A549 (cell line): ENCODE measurements at regions not wholly inside any gene's neighbourhood (a gene's known extent, or its start where the extent isn't known, plus 50 kb on each side); places are given as distances from the start of the nearest gene placed in this dataset.

Source experiments
- ATAC-seq, 2 experiments: fragments of 200-7000 bp in 1 of 2; fragments of >200 bp in 1 of 2; cut with Nextera tagmentation in 1 of 2; cut with Tn5 transposase in 1 of 2; 3 replicates each; pipeline versions ENCODE4 v1.8.0 to v1.9.1; 2018 to 2020; ENCODE audit warnings: mild to moderate bottlenecking in 1 of 2, moderate library complexity in 1 of 2
- CTCF ChIA-PET: fragments of 300-600 bp; sonication (Branson Sonifier 250); formaldehyde crosslinking; extraction: SDS; loops from one replicate; lab custom pipeline; 2021; ENCODE audit warnings: antibody characterized with exemption, inconsistent platforms; lab: Yijun Ruan, JAX
- POLR2A ChIA-PET: fragments of 350-600 bp; formaldehyde crosslinking; extraction: SDS; loops from one replicate; lab custom pipeline; 2021; ENCODE audit warnings: antibody characterized with exemption, inconsistent platforms; lab: Yijun Ruan, JAX
- DNase-seq, 2 experiments: peaks; one replicate each; pipeline versions ENCODE4 v3.0.0 to v3.0.0-alpha.2; 2011 to 2016; ENCODE audit warnings: low read depth in 1 of 2, low spot score in 1 of 2
- FAIRE-seq: peaks from 2 replicates; lab custom pipeline; 2011; peaks lifted over from hg19 to GRCh38; lab: Jason Lieb, UNC
- H3K27ac ChIP-seq, 2 experiments: fragments of >200 bp; sonication (Bioruptor Twin); formaldehyde crosslinking; 3 replicates each; pipeline ENCODE4 v1.5.1; 2016 to 2017
- H3K4me1 ChIP-seq: fragments of >200 bp; sonication (Bioruptor Twin); formaldehyde crosslinking; 3 replicates; pipeline ENCODE4 v1.6.1; 2016
- H3K4me2 ChIP-seq: fragments of >200 bp; sonication (Bioruptor Twin); formaldehyde crosslinking; 3 replicates; pipeline ENCODE4 v1.6.1; 2016
- H3K4me3 ChIP-seq: fragments of >200 bp; sonication (Bioruptor Twin); formaldehyde crosslinking; 3 replicates; pipeline ENCODE4 v1.5.1; 2016
- H3K9me3 ChIP-seq: fragments of >200 bp; sonication (Bioruptor Twin); formaldehyde crosslinking; 3 replicates; pipeline ENCODE4 v1.6.1; 2016
- ATOH8 ChIP-seq: fragments of 250-450 bp; sonication (Bioruptor Pico); IDR thresholded peaks from 2 replicates; pipeline ENCODE4 v1.5.0; 2020; ENCODE audit warnings: low read depth, mild to moderate bottlenecking, moderate library complexity
- BHLHE40 ChIP-seq: IDR thresholded peaks from 2 replicates; pipeline ENCODE4 v1.6.1; 2012; ENCODE audit warnings: low read depth, low read length, inconsistent platforms
- CBX2 ChIP-seq: fragments of 200-600 bp; sonication (generic); IDR thresholded peaks from 2 replicates; pipeline ENCODE4 v1.6.1; 2016; ENCODE audit warnings: low read depth, mild to moderate bottlenecking, borderline replicate concordance
- CBX8 ChIP-seq: fragments of 200-600 bp; sonication (generic); IDR thresholded peaks from 2 replicates; pipeline ENCODE4 v1.6.1; 2016
- CEBPB ChIP-seq, 2 experiments: fragments of >200 bp in 1 of 2; sonication (Bioruptor Twin) in 1 of 2; formaldehyde crosslinking in 1 of 2; IDR thresholded peaks; 2 replicates each; pipeline ENCODE4 v1.6.1; 2012 to 2016
- EHF ChIP-seq: fragments of 250-450 bp; sonication (Bioruptor Pico); IDR thresholded peaks from 2 replicates; pipeline ENCODE4 v1.5.0; 2020; ENCODE audit warnings: mild to moderate bottlenecking
- EHMT2 ChIP-seq: fragments of 200-600 bp; sonication (generic); IDR thresholded peaks from 2 replicates; pipeline ENCODE4 v1.6.1; 2016; ENCODE audit warnings: antibody characterized with exemption, low read depth, mild to moderate bottlenecking, moderate library complexity
- ELK1 ChIP-seq: fragments of 150-350 bp; IDR thresholded peaks from 2 replicates; pipeline ENCODE4 v1.6.1; 2014; ENCODE audit warnings: low read depth, mild to moderate bottlenecking, low read length
- FOSB ChIP-seq: fragments of 250-450 bp; sonication (Bioruptor Pico); IDR thresholded peaks from 2 replicates; pipeline ENCODE4 v1.5.0; 2020; ENCODE audit warnings: mild to moderate bottlenecking, moderate library complexity
- FOXS1 ChIP-seq: fragments of 250-450 bp; sonication (Bioruptor Pico); IDR thresholded peaks from 2 replicates; pipeline ENCODE4 v1.5.0; 2020; ENCODE audit warnings: mild to moderate bottlenecking, moderate library complexity
- GATA3 ChIP-seq: IDR thresholded peaks from 2 replicates; pipeline ENCODE4 v1.6.1; 2012; ENCODE audit warnings: borderline replicate concordance
- HES2 ChIP-seq: fragments of >200 bp; sonication (Bioruptor Twin); formaldehyde crosslinking; IDR thresholded peaks from 2 replicates; pipeline ENCODE4 v1.6.1; 2016
- JUN ChIP-seq, 2 experiments: fragments of >200 bp; sonication (Bioruptor Twin); formaldehyde crosslinking; IDR thresholded peaks; 2 replicates in 1 of 2; 3 replicates in 1 of 2; pipeline ENCODE4 v1.6.1; 2016 to 2017
- KDM5A ChIP-seq: fragments of 200-600 bp; sonication (generic); IDR thresholded peaks from 2 replicates; pipeline ENCODE4 v1.6.1; 2016; ENCODE audit warnings: antibody characterized with exemption, mild to moderate bottlenecking
- MAFK ChIP-seq: fragments of 450-650 bp; IDR thresholded peaks from 2 replicates; pipeline ENCODE4 v1.6.1; 2014; ENCODE audit not compliant: partially characterized antibody
- MAX ChIP-seq: IDR thresholded peaks from 2 replicates; pipeline ENCODE4 v1.6.1; 2012
- NFE2L2 ChIP-seq: fragments of 150-350 bp; conservative IDR thresholded peaks from 2 replicates; pipeline ENCODE4 v1.6.1; 2014; ENCODE audit warnings: low read length
- RARB ChIP-seq: fragments of 250-450 bp; sonication (Bioruptor Pico); IDR thresholded peaks from 2 replicates; pipeline ENCODE4 v1.8.0; 2021; ENCODE audit warnings: mild to moderate bottlenecking, moderate library complexity
- RCOR1 ChIP-seq: fragments of 150-350 bp; IDR thresholded peaks from 2 replicates; pipeline ENCODE4 v1.6.1; 2014; ENCODE audit warnings: antibody characterized with exemption, low read length, low read depth
- RFX5 ChIP-seq: fragments of 450-650 bp; IDR thresholded peaks from 2 replicates; pipeline ENCODE4 v1.7.1; 2014; ENCODE audit warnings: antibody characterized with exemption, mild to moderate bottlenecking, moderate library complexity
- SMC3 ChIP-seq: fragments of >200 bp; sonication (Bioruptor Twin); formaldehyde crosslinking; IDR thresholded peaks from 3 replicates; pipeline ENCODE4 v1.6.1; 2018; ENCODE audit warnings: inconsistent platforms
- SREBF2 ChIP-seq: fragments of 450-650 bp; IDR thresholded peaks from 2 replicates; pipeline ENCODE4 v1.6.1; 2014; ENCODE audit warnings: mild to moderate bottlenecking, moderate library complexity
- TFCP2L1 ChIP-seq: fragments of 250-450 bp; sonication (Bioruptor Pico); IDR thresholded peaks from 2 replicates; pipeline ENCODE4 v1.5.0; 2021; ENCODE audit warnings: mild to moderate bottlenecking
- ZC3H11A ChIP-seq: fragments of 450-650 bp; IDR thresholded peaks from 2 replicates; pipeline ENCODE4 v1.6.1; 2014; ENCODE audit warnings: antibody characterized with exemption, mild to moderate bottlenecking
- ZFP36 ChIP-seq: fragments of 450-650 bp; IDR thresholded peaks from 2 replicates; pipeline ENCODE4 v1.6.1; 2014; ENCODE audit warnings: borderline replicate concordance; ENCODE audit not compliant: partially characterized antibody
- ZNF302 ChIP-seq: fragments of 250-450 bp; sonication (Bioruptor Pico); IDR thresholded peaks from 2 replicates; pipeline ENCODE4 v1.9.0; 2021; ENCODE audit warnings: inconsistent platforms, mild to moderate bottlenecking, moderate library complexity
- ZSCAN20 ChIP-seq: fragments of 250-450 bp; sonication (Bioruptor Pico); IDR thresholded peaks from 2 replicates; pipeline ENCODE4 v1.8.0; 2022; ENCODE audit warnings: mild to moderate bottlenecking, moderate library complexity
- WGBS: methylation state at CpG from one replicate; pipeline ENCODE4 v1.1.6; 2017; ENCODE audit errors: missing lambda C conversion rate; 5-methylcytosine and 5-hydroxymethylcytosine counted together
- TF ChIP-seq, protein P1 (sequence below): fragments of 200-600 bp; sonication (generic); IDR thresholded peaks from 2 replicates; pipeline ENCODE4 v1.6.1; 2016; ENCODE audit warnings: antibody characterized with exemption, mild to moderate bottlenecking, moderate library complexity
- TF ChIP-seq, protein P2 (sequence below): IDR thresholded peaks from 2 replicates; pipeline ENCODE4 v1.6.1; 2012
- TF ChIP-seq, protein P3 (sequence below): fragments of >200 bp; sonication (Bioruptor Twin); formaldehyde crosslinking; IDR thresholded peaks from 3 replicates; pipeline ENCODE4 v1.5.1; 2016

- no peaks in the 10 kb centered on the region for H3K9me3 ChIP-seq
- no peak for TF ChIP-seq ZFP36
- TF ChIP-seq EHMT2, result no peak
- TF ChIP-seq RFX5, result no peak
- TF ChIP-seq, protein P1, sequence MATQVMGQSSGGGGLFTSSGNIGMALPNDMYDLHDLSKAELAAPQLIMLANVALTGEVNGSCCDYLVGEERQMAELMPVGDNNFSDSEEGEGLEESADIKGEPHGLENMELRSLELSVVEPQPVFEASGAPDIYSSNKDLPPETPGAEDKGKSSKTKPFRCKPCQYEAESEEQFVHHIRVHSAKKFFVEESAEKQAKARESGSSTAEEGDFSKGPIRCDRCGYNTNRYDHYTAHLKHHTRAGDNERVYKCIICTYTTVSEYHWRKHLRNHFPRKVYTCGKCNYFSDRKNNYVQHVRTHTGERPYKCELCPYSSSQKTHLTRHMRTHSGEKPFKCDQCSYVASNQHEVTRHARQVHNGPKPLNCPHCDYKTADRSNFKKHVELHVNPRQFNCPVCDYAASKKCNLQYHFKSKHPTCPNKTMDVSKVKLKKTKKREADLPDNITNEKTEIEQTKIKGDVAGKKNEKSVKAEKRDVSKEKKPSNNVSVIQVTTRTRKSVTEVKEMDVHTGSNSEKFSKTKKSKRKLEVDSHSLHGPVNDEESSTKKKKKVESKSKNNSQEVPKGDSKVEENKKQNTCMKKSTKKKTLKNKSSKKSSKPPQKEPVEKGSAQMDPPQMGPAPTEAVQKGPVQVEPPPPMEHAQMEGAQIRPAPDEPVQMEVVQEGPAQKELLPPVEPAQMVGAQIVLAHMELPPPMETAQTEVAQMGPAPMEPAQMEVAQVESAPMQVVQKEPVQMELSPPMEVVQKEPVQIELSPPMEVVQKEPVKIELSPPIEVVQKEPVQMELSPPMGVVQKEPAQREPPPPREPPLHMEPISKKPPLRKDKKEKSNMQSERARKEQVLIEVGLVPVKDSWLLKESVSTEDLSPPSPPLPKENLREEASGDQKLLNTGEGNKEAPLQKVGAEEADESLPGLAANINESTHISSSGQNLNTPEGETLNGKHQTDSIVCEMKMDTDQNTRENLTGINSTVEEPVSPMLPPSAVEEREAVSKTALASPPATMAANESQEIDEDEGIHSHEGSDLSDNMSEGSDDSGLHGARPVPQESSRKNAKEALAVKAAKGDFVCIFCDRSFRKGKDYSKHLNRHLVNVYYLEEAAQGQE, result no peak
- no peak for TF ChIP-seq CEBPB (IDR thresholded peaks at IDR 0.05)
- TF ChIP-seq EHF (CRISPR knock-in tag), result no peak
- TF ChIP-seq BHLHE40, result no peak
- TF ChIP-seq SMC3, result no peak
- no peak for TF ChIP-seq RARB (CRISPR knock-in tag)
- no peak for TF ChIP-seq TFCP2L1 (CRISPR knock-in tag)
- TF ChIP-seq FOSB, result no peak
- no peak for TF ChIP-seq GATA3
- TF ChIP-seq ZSCAN20, result no peak
- TF ChIP-seq ZC3H11A, result no peak
- TF ChIP-seq, protein P2, sequence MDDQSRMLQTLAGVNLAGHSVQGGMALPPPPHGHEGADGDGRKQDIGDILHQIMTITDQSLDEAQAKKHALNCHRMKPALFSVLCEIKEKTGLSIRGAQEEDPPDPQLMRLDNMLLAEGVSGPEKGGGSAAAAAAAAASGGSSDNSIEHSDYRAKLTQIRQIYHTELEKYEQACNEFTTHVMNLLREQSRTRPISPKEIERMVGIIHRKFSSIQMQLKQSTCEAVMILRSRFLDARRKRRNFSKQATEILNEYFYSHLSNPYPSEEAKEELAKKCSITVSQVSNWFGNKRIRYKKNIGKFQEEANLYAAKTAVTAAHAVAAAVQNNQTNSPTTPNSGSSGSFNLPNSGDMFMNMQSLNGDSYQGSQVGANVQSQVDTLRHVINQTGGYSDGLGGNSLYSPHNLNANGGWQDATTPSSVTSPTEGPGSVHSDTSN, result no peak
- TF ChIP-seq RCOR1, result no peak
- TF ChIP-seq HES2, result no peak
- no peak for TF ChIP-seq CBX8
- DNase-seq (no peak), ATAC-seq (no peak), FAIRE-seq (no peak)
- H3K4me3 ChIP-seq, result no peak overlapping the region
- H3K27ac ChIP-seq, result no peak overlapping the region
- POLR2A ChIA-PET, result no interaction called here
- CTCF ChIA-PET, result no interaction called here
- 4% methylated on average over 3 of the region's 3 CpGs for WGBS
- H3K4me1 ChIP-seq, result no peaks in the 10 kb centered on the region
- no peak overlapping the region for H3K4me2 ChIP-seq
Observed at GRCh38 chr2:66103581-66103980, 331.3 kb upstream of the MEIS1 start.

GRCh38 chr2:66101206-66101605, 333.7 kb upstream of the MEIS1 start:
- WGBS, result 8% methylated on average over 1 of the region's 1 CpG
- Histone ChIP-seq H3K4me2 (no peak overlapping the region), H3K4me1 (no peaks in the 10 kb centered on the region), H3K27ac (no peak overlapping the region), H3K9me3 (no peaks in the 10 kb centered on the region), H3K4me3 (no peak overlapping the region)
- CTCF ChIA-PET, result interaction anchor here (1.5 to 1.8 kb wide), 2 partner anchors 15 to 1550 kb away, joined by 3 to 4 read pairs; no protein-coding TSS in a partner anchor
- FAIRE-seq (no peak), DNase-seq (no peak), ATAC-seq (no peak)
- POLR2A ChIA-PET, result no interaction called here
- TF ChIP-seq, protein P3, sequence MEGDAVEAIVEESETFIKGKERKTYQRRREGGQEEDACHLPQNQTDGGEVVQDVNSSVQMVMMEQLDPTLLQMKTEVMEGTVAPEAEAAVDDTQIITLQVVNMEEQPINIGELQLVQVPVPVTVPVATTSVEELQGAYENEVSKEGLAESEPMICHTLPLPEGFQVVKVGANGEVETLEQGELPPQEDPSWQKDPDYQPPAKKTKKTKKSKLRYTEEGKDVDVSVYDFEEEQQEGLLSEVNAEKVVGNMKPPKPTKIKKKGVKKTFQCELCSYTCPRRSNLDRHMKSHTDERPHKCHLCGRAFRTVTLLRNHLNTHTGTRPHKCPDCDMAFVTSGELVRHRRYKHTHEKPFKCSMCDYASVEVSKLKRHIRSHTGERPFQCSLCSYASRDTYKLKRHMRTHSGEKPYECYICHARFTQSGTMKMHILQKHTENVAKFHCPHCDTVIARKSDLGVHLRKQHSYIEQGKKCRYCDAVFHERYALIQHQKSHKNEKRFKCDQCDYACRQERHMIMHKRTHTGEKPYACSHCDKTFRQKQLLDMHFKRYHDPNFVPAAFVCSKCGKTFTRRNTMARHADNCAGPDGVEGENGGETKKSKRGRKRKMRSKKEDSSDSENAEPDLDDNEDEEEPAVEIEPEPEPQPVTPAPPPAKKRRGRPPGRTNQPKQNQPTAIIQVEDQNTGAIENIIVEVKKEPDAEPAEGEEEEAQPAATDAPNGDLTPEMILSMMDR, result no peak
- TF ChIP-seq FOXS1 (CRISPR knock-in tag) (no peak), GATA3 (no peak), NFE2L2 (no peak), KDM5A (no peak), EHF (CRISPR knock-in tag) (no peak), ELK1 (no peak), CBX2 (no peak), ZNF302 (CRISPR knock-in tag) (no peak), JUN (IDR thresholded peaks at IDR 0.05) (no peak), ATOH8 (no peak), SREBF2 (no peak), MAFK (no peak), MAX (no peak)
